T-cell (primary cell): ENCODE measurements at regions not wholly inside any gene's neighbourhood (a gene's known extent, or its start where the extent isn't known, plus 50 kb on each side); places are given as distances from the start of the nearest gene placed in this dataset.
"Not testable (repeated sequence)": the region's sequence is repeated elsewhere in the genome, so short reads cannot be mapped to it uniquely, and the experiment has no call there.

Experiments
- ATAC-seq, 4 experiments: fragments of 200-7000 bp in 3 of 4; fragments of 150-1000 bp in 1 of 4; cut with Tn5 transposase; replicated peaks in 1 of 4; 1 replicate in 3 of 4; 2 replicates in 1 of 4; pipeline ENCODE4 v1.10.0; 2021; ENCODE audit warnings: moderate library complexity in 3 of 4, mild to moderate bottlenecking in 2 of 4, moderate number of reproducible peaks in 1 of 4
- CTCF ChIA-PET, 2 donors: fragments of 300-600 bp; sonication (Branson Sonifier 250); formaldehyde crosslinking; loops; one replicate each; lab custom pipeline; 2022; ENCODE audit warnings: antibody characterized with exemption in 2 of 2; lab: Charles Lee
- POLR2A ChIA-PET, 2 donors: fragments of 300-600 bp; sonication (Branson Sonifier 250); formaldehyde crosslinking; loops; one replicate each; lab custom pipeline; 2022; ENCODE audit warnings: antibody characterized with exemption in 2 of 2; lab: Charles Lee
- DNase-seq, 35 experiments: peaks; one replicate each; pipeline versions ENCODE4 v3.0.0 to v3.0.0-alpha.2; 2013 to 2023
- H3K27ac ChIP-seq: one replicate; pipeline ENCODE4 v1.5.1; 2013; ENCODE audit warnings: low read length
- H3K27me3 ChIP-seq, 2 experiments: replicated peaks in 1 of 2; 1 replicate in 1 of 2; 2 replicates in 1 of 2; pipeline versions ENCODE4 v1.6.1 to v1.7.0; 2013; ENCODE audit warnings: low read length in 1 of 2, mixed read lengths in 1 of 2; ENCODE audit not compliant: control insufficient read depth in 2 of 2, insufficient read depth in 2 of 2; ENCODE audit errors: extremely low read depth in 1 of 2
- H3K36me3 ChIP-seq, 2 donors: 1 replicate in 1 of 2; 2 replicates in 1 of 2; pipeline versions ENCODE4 v1.6.1 to v1.7.0; 2013; ENCODE audit warnings: low read length in 1 of 2; ENCODE audit not compliant: control insufficient read depth in 2 of 2, insufficient read depth in 1 of 2; ENCODE audit errors: extremely low read depth in 1 of 2
- H3K4me1 ChIP-seq, 2 experiments: 1 replicate in 1 of 2; 2 replicates in 1 of 2; pipeline versions ENCODE4 v1.6.1 to v1.7.0; 2013; ENCODE audit warnings: low read length in 2 of 2, mixed read lengths in 1 of 2; ENCODE audit not compliant: insufficient read depth in 2 of 2, control insufficient read depth in 1 of 2; ENCODE audit errors: extremely low read depth in 1 of 2
- H3K4me3 ChIP-seq, 2 donors: 1 replicate in 1 of 2; 2 replicates in 1 of 2; pipeline versions ENCODE4 v1.5.1 to v1.7.0; 2013; ENCODE audit warnings: mild to moderate bottlenecking in 2 of 2, low read length in 1 of 2, moderate library complexity in 1 of 2; ENCODE audit not compliant: control insufficient read depth in 1 of 2; ENCODE audit errors: extremely low read depth in 1 of 2
- H3K9me3 ChIP-seq: 2 replicates; pipeline ENCODE4 v1.7.0; 2013
- H3K27ac Mint-ChIP-seq, 2 donors: one replicate each; pipeline ENCODE4 v1.8.0; 2020 to 2021; ENCODE audit warnings: mild to moderate bottlenecking in 2 of 2, mixed read lengths in 2 of 2
- H3K27me3 Mint-ChIP-seq, 2 donors: one replicate each; pipeline ENCODE4 v1.8.0; 2021 to 2022; ENCODE audit warnings: mixed read lengths in 2 of 2
- H3K36me3 Mint-ChIP-seq: one replicate; pipeline ENCODE4 v1.8.0; 2021; ENCODE audit warnings: mixed read lengths
- H3K4me1 Mint-ChIP-seq, 3 donors: one replicate each; pipeline ENCODE4 v1.8.0; 2020 to 2022; ENCODE audit warnings: mixed read lengths in 3 of 3, mild to moderate bottlenecking in 1 of 3
- H3K4me3 Mint-ChIP-seq, 3 donors: one replicate each; pipeline ENCODE4 v1.8.0; 2020 to 2022; ENCODE audit warnings: mild to moderate bottlenecking in 3 of 3, mixed read lengths in 3 of 3, moderate library complexity in 3 of 3
- H3K9me3 Mint-ChIP-seq, 3 donors: one replicate each; pipeline ENCODE4 v1.8.0; 2020 to 2022; ENCODE audit warnings: mixed read lengths in 3 of 3
- WGBS: methylation state at CpG from one replicate; pipeline ENCODE4 v1.1.5; 2013; ENCODE audit warnings: missing lambda C conversion rate; ENCODE audit not compliant: insufficient coverage; 5-methylcytosine and 5-hydroxymethylcytosine counted together

DNA sequence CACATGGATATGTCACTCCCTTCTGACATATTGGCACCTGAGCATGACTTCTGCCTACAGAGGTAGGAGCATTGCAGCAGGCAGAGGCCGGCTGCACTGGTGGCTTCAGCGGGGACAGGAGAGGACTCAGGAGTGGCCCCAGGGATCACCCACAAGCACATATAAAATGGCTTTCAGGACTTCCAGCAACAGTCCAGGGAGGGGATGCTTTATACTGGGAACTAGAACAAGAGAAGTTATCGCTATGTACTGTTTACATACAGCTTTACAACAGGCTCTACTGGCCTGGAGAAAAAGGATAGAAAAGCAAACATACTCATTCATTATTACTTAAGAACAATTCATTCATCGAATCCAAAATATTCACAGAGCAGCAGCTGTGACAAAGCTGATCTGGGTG, 337.8 kb downstream of the THBS2 start:
- DNase-seq (no peak), ATAC-seq (no peak)
- no peaks in the 10 kb centered on the region for H3K9me3 ChIP-seq
- CTCF ChIA-PET = no interaction called here
- no peaks in the 10 kb centered on the region for H3K36me3 ChIP-seq
- no peaks in the 10 kb centered on the region for H3K4me1 Mint-ChIP-seq
- no CpG with 5 or more reads among the region's 4 CpGs for WGBS
- no peak overlapping the region for H3K4me3 Mint-ChIP-seq
- peaks cover 17 to 19% of the 10 kb centered on the region in 2 donors for H3K27me3 Mint-ChIP-seq
- no peaks in the 10 kb centered on the region for H3K36me3 Mint-ChIP-seq
- no peak overlapping the region for H3K27ac Mint-ChIP-seq
- H3K9me3 Mint-ChIP-seq = no peaks in the 10 kb centered on the region
- no peak overlapping the region for H3K4me3 ChIP-seq
- POLR2A ChIA-PET = no interaction called here
- H3K4me1 ChIP-seq = no peaks in the 10 kb centered on the region
- peaks cover 0 to 16% of the 10 kb centered on the region in 2 experiments for H3K27me3 ChIP-seq
- no peak overlapping the region for H3K27ac ChIP-seq

DNA sequence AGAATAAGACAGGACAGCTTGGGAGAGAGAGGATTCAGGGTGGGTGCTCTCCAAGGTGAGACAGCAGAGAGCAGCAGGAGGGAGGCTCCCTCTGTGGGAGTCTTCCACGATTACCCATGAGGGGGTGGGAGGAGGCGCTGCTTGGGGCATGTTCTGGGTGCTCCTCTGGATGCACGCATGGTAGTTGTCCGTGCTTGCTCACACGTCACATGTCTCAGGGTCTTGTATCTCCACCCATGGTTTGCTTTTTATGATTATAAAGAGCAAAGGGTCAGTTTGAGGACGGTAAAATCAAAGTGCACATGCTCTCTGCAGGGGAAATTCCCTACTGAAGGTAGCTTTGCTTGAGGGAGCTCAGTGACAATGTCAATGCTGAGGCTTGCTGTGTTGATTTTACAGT, 338.4 kb downstream of the THBS2 start:
- H3K4me1 Mint-ChIP-seq = no peaks in the 10 kb centered on the region
- H3K27me3 ChIP-seq = peaks cover 0 to 16% of the 10 kb centered on the region in 2 experiments
- H3K4me3 Mint-ChIP-seq = no peak overlapping the region
- ATAC-seq (no peak), DNase-seq (no peak)
- H3K4me1 ChIP-seq = no peaks in the 10 kb centered on the region
- no peaks in the 10 kb centered on the region for H3K9me3 ChIP-seq
- ChIA-PET CTCF (no interaction called here), POLR2A (no interaction called here)
- WGBS = 100% methylated on average over 4 of the region's 6 CpGs
- no peaks in the 10 kb centered on the region for H3K36me3 ChIP-seq
- H3K27ac Mint-ChIP-seq = no peak overlapping the region
- H3K27me3 Mint-ChIP-seq = peaks cover 17 to 19% of the 10 kb centered on the region in 2 donors
- no peak overlapping the region for H3K4me3 ChIP-seq
- no peak overlapping the region for H3K27ac ChIP-seq
- H3K9me3 Mint-ChIP-seq = no peaks in the 10 kb centered on the region
- H3K36me3 Mint-ChIP-seq = no peaks in the 10 kb centered on the region

DNA sequence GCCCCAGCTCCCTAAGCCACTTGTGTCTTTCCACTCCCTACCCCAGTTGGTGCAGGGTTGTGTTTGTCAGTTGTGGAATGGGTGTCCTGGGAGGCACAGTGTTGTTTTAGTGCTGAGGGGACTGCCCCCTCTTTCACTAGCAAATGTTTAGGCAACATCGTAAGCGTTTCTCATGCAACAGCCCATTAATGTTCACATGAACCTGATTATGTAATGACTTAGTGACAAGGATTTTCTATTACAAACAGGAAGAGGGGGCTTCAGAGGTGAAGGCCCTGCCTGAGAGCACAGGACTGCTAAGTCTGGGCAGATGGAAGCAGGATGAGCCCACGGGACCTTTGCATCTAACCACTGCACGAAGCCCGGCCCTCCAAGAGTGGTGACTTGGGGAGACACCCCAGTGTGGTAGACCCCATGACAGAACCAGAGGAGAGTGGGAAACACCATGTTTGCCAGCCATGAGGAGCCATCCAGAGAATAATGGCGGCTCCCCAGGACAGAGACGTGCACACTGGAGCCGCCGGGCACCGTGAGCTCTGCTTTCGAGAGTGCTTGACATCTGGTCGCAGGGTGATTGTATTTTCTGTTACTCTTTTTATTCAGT, 339.7 kb downstream of the THBS2 start:
- Mint-ChIP-seq H3K36me3 (no peaks in the 10 kb centered on the region), H3K27me3 (peaks cover 16 to 17% of the 10 kb centered on the region in 2 donors), H3K4me1 (no peaks in the 10 kb centered on the region), H3K9me3 (no peaks in the 10 kb centered on the region), H3K27ac (no peak overlapping the region), H3K4me3 (no peak overlapping the region)
- Histone ChIP-seq H3K4me1 (no peaks in the 10 kb centered on the region), H3K27ac (no peak overlapping the region), H3K36me3 (no peaks in the 10 kb centered on the region), H3K9me3 (no peaks in the 10 kb centered on the region), H3K4me3 (no peak overlapping the region), H3K27me3 (peaks cover 0 to 16% of the 10 kb centered on the region in 2 experiments)
- WGBS = 98% methylated on average over 5 of the region's 12 CpGs
- POLR2A ChIA-PET = no interaction called here
- DNase-seq = no peak
- CTCF ChIA-PET = no interaction called here
- ATAC-seq = no peak

DNA sequence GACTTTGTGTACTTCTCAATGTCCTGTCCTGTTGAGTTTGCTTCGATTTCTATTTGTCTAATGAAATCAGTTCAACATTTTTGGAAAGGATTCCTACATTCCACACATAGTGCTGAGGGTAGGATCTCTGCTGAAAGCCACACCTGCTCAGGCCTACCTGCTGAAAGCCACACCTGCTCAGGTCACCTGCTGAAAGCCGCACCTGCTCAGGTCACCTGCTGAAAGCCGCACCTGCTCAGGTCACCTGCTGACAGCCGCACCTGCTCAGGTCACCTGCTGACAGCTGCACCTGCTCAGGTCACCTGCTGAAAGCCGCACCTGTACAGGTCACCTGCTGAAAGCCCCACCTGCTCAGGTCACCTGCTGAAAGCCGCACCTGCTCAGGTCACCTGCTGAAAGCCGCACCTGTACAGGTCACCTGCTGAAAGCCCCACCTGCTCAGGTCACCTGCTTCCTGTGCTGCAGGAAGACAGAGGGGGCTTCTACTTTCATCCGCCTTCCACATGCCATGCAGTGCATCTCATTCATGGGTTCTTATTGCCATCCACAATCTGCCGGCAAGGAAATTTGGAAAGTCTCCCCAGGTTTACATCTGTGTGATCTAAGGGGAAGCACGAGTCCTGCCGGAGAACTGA, 340.3 kb downstream of the THBS2 start:
- not testable (repeated sequence) for H3K4me1 Mint-ChIP-seq, H3K4me3 Mint-ChIP-seq

DNA sequence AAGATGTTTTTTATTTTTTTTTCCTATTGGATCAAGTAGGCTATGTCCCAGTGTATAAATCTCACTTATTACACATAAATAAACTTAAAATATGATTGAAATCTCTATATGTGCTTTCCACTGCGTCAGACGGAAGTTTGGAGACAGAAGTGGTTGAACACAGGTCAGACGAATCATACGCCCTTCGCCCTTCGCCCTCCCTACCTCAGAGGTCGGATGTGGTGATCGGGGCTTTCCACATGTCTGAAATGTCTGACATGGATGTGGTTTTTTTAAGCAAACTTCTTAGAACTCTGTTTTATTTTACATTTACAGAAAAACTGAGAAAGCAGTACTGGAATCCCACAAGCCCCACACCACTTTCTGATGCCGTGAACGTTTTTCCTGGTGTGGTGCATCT, 344.4 kb downstream of the THBS2 start:
- peaks cover 0 to 7% of the 10 kb centered on the region in 2 experiments for H3K27me3 ChIP-seq
- Mint-ChIP-seq H3K9me3 (peaks cover 0 to 5% (median 3%) of the 10 kb centered on the region in 3 donors), H3K4me1 (peaks cover 0 to 7% (median 6%) of the 10 kb centered on the region in 3 donors), H3K4me3 (no peak overlapping the region), H3K36me3 (no peaks in the 10 kb centered on the region), H3K27me3 (peaks cover 4 to 7% of the 10 kb centered on the region in 2 donors), H3K27ac (no peak overlapping the region)
- ChIA-PET CTCF (no interaction called here), POLR2A (no interaction called here)
- no peak overlapping the region for H3K4me3 ChIP-seq
- no peak overlapping the region for H3K27ac ChIP-seq
- H3K9me3 ChIP-seq = no peaks in the 10 kb centered on the region
- no peaks in the 10 kb centered on the region for H3K36me3 ChIP-seq
- ATAC-seq (peak in 1 of 4 experiments; percentile 49), DNase-seq (peak in 6 of 35 experiments; percentile 4 to 42 (median 23))
- H3K4me1 ChIP-seq = no peaks in the 10 kb centered on the region
- no CpG with 5 or more reads among the region's 10 CpGs for WGBS

More for the DNA sequence above, 340.3 kb downstream of the THBS2 start:
- H3K9me3 ChIP-seq, H3K36me3 Mint-ChIP-seq, H3K9me3 Mint-ChIP-seq, H3K4me3 ChIP-seq, DNase-seq, POLR2A ChIA-PET, H3K27ac Mint-ChIP-seq, ATAC-seq, H3K4me1 ChIP-seq, H3K27ac ChIP-seq, CTCF ChIA-PET, H3K36me3 ChIP-seq: not testable (repeated sequence)
- WGBS = 79% methylated on average over 8 of the region's 11 CpGs
- peaks cover 0 to 16% of the 10 kb centered on the region in 2 experiments for H3K27me3 ChIP-seq
- H3K27me3 Mint-ChIP-seq = peaks cover 16% of the 10 kb centered on the region in 2 donors

DNA sequence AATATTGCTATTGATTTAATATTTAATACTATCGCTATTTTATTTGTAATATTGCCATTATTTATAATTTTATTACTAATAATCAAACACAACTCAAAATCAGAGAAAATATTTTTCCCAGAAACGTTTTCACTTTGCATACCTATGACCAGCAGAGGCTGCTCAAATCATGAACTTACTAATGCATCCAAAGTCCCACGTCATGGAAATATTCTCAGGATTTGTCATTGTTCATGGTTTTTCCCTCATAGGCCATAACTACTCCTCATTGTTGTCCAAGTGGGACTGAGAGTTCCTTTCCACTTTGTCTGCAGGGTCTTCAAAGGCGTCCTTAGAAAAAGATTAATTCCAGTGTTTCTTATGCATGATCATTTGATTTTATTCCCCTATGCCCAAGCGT, 344.8 kb downstream of the THBS2 start:
- H3K27me3 ChIP-seq = peaks cover 0 to 3% of the 10 kb centered on the region in 2 experiments
- Mint-ChIP-seq H3K36me3 (no peaks in the 10 kb centered on the region), H3K27ac (no peak overlapping the region), H3K4me1 (peaks cover 0 to 7% (median 6%) of the 10 kb centered on the region in 3 donors), H3K4me3 (no peak overlapping the region), H3K27me3 (peaks cover 4 to 7% of the 10 kb centered on the region in 2 donors), H3K9me3 (peaks cover 0 to 5% (median 3%) of the 10 kb centered on the region in 3 donors)
- H3K27ac ChIP-seq = no peak overlapping the region
- no peaks in the 10 kb centered on the region for H3K4me1 ChIP-seq
- no peaks in the 10 kb centered on the region for H3K9me3 ChIP-seq
- ChIA-PET CTCF (interaction anchor here in 1 of 2 donors (0.6 kb wide), 1 partner anchor 14 kb away, joined by 4 read pairs; no protein-coding TSS in a partner anchor), POLR2A (no interaction called here)
- DNase-seq (no peak), ATAC-seq (no peak)
- no peaks in the 10 kb centered on the region for H3K36me3 ChIP-seq
- 57% methylated on average over 1 of the region's 5 CpGs for WGBS
- no peak overlapping the region for H3K4me3 ChIP-seq
